ENCODE measurements at regions not wholly inside any gene's neighbourhood (a gene's known extent, or its start where the extent isn't known, plus 50 kb on each side); places are given as distances from the start of the nearest gene placed in this dataset.

DNA sequence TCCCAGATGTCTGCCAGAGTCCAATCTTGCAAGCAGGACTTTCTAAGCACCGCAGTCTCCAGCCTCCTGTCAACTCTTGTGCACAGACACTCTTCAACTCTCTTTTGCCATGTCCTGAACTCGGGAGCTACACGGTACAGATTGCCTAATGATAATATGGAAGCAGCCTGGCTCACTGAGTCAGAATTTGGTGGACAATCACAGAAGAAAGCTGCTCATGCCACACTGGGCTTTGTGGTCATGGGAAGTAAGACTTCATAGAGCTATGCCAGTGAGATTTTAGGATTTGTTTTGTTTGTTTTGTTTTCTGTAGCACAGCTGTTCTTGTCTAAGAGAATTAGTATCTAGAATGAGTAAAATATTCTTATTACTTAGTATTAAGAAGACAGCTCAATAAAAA, 144.1 kb upstream of the PRSS58 start:
- Mint-ChIP-seq H3K36me3 (ENCODE audit: low read depth) (no peaks in the 10 kb centered on the region), H3K27ac (no peak overlapping the region), H3K4me1 (no peaks in the 10 kb centered on the region), H3K9me3 (no peaks in the 10 kb centered on the region), H3K4me3 (no peak overlapping the region), H3K27me3 (peaks cover 10% of the 10 kb centered on the region)
- ATAC-seq (replicated peaks), result no peak

- Mint-ChIP-seq H3K4me1 (no peaks in the 10 kb centered on the region), H3K9me3 (no peaks in the 10 kb centered on the region), H3K27ac (no peak overlapping the region), H3K36me3 (ENCODE audit: low read depth) (no peaks in the 10 kb centered on the region), H3K27me3 (peaks cover 10% of the 10 kb centered on the region), H3K4me3 (no peak overlapping the region)
- peak; percentile 26 for ATAC-seq (replicated peaks)
Measured at GRCh38 chr7:142400042-142400533, 142.2 kb upstream of the PRSS58 start.

GRCh38 chr7:142391191-142391992, 133.5 kb upstream of the PRSS58 start:
- H3K36me3 Mint-ChIP-seq (ENCODE audit: low read depth), result no peaks in the 10 kb centered on the region
- no peaks in the 10 kb centered on the region for H3K4me1 Mint-ChIP-seq
- peak; percentile 60 for ATAC-seq (replicated peaks)
- H3K27ac Mint-ChIP-seq, result no peak overlapping the region
- H3K27me3 Mint-ChIP-seq, result no peaks in the 10 kb centered on the region
- H3K4me3 Mint-ChIP-seq, result peak overlapping the region; percentile 17
- H3K9me3 Mint-ChIP-seq, result no peaks in the 10 kb centered on the region

DNA sequence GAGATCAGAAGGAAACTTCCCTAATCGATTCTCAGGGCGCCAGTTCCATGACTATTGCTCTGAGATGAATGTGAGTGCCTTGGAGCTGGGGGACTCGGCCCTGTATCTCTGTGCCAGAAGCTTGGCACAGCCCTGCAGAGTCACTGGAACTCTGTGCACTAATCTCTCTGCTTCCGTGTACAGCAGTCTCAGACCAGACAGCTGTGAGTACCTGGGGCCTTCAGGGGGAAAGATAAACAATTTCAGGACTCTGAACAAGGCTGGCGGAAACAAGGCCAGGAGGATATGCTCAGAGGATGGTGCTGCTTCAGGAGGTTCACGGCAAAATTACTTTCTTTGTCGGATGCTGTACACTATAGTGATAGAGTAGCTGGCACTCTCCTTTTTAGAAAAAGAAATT, 131.7 kb upstream of the PRSS58 start:
- Mint-ChIP-seq H3K4me1 (peaks cover 10% of the 10 kb centered on the region), H3K4me3 (no peak overlapping the region), H3K27me3 (no peaks in the 10 kb centered on the region), H3K36me3 (ENCODE audit: low read depth) (no peaks in the 10 kb centered on the region), H3K27ac (no peak overlapping the region), H3K9me3 (no peaks in the 10 kb centered on the region)
- no peak for ATAC-seq (replicated peaks)

DNA sequence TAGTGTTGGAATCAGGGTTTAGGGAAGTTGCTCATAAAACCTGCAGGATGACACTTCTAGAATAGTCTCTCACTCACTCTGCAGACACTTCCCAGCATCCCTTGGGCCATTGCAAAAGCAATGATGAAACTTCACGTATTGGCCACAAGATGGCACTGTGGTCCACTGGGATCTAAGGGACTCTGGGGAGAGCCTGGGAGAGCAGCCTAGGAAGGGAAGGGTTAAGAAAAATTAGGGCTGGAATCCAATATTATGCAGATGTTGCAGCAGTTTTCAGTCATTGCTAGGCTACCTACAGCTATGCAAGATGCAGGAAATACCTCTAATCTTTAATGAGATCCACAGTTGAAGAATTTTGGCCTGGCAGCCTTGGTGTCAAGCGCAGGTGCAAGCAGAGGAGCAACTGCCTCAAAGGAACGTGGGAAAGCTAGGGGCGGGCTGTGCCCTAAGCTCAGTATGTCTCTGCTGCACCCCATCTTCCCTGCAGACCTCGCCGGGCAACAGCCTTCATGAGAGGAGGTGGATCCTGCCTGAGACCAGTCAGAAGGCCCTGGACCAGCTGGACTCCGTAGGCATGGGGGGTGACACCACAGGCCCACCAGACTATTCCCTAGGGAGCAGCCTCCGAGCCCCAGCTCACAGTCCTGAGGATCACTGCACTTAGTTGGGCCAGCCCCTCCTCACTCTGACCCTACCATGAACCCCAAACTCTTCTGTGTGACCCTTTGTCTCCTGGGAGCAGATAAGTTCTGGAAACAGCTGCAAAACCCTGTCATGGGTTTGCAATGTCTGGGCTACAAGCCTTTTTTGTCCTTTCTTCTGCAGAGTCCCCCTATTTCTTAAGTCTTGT, 127.9 kb upstream of the PRSS58 start:
- Mint-ChIP-seq H3K4me1 (peaks cover 14% of the 10 kb centered on the region), H3K27me3 (no peaks in the 10 kb centered on the region), H3K4me3 (peak overlapping the region; percentile 78), H3K27ac (peak overlapping the region; percentile 89), H3K9me3 (no peaks in the 10 kb centered on the region), H3K36me3 (ENCODE audit: low read depth) (no peaks in the 10 kb centered on the region)
- ATAC-seq (replicated peaks), result peak; percentile 61

DNA sequence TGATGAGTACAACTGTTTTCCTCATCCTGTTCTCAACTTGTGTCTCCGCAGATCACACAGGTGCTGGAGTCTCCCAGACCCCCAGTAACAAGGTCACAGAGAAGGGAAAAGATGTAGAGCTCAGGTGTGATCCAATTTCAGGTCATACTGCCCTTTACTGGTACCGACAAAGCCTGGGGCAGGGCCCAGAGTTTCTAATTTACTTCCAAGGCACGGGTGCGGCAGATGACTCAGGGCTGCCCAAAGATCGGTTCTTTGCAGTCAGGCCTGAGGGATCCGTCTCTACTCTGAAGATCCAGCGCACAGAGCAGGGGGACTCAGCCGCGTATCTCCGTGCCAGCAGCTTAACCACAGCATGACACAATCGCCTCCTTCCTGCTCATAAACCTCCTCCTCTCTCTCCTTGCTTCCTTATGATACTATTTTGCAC, 126.7 kb upstream of the PRSS58 start:
- no peaks in the 10 kb centered on the region for H3K36me3 Mint-ChIP-seq (ENCODE audit: low read depth)
- H3K4me1 Mint-ChIP-seq, result peaks cover 14% of the 10 kb centered on the region
- H3K27me3 Mint-ChIP-seq, result no peaks in the 10 kb centered on the region
- peak overlapping the region; percentile 89 for H3K27ac Mint-ChIP-seq
- H3K9me3 Mint-ChIP-seq, result no peaks in the 10 kb centered on the region
- peak; percentile 84 for ATAC-seq (replicated peaks)
- peak overlapping the region; percentile 78 for H3K4me3 Mint-ChIP-seq

DNA sequence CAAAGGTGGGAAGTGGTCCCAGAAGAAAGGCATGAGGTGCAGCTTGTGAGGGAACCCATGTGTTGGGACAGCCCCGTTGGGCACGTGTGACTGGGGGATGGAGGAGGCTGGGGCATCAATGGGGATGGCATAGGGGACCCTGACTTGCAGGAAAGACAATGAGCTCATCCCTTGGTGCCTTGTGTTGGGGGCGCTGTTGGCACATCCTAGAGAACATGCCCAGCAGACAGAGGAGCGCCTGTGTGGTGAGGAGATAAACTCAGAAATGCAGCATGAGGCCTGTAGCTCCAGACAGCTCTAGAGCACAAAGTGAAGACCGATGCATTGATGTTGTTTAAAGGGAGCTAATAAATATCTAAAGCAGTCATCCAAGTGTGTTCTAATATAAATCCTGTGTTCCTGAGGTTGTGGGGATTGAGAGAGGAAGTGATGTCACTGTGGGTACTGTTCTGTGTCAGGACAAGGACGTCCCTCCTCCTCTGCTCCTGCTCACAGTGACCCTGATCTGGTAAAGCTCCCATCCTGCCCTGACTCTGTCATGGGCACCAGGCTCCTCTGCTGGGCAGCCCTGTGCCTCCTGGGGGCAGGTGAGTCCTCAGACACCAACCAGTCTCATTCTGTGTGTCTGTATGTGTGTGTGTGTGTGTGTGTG, 126.1 kb upstream of the PRSS58 start:
- H3K27ac Mint-ChIP-seq, result peak overlapping the region; percentile 89
- peak; percentile 79 for ATAC-seq (replicated peaks)

DNA sequence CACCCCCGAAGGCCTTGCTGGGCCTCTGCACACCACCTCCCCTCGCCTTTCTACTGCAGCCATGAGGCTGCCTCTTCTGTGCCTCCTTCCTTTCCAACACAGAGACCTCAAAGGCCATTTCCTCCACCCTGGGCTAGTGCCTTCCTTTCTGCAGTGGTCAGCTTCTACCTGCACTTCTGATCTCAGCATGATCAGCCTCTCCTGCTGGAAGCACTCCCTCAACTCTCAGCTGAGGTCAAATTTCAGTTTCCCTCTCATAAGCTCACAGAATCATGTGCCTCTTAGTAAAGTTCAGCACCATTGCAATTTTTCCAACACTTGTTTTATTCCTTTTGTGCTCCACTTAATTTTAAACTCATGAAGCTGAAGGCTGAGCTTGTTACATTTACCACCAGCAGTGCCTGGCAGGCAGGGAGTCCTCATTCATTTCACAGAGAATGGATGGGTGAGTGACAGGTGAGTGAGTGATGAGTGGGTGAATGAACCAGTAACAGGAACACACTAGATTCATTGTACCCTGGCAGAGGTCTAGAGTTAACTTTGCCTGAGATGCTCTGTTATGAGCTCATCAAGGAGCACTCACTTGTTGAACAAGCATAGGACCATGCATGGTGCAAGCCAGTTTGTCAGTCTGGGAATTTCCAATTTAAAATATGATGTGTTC, 124.0 kb upstream of the PRSS58 start:
- H3K9me3 Mint-ChIP-seq, result no peaks in the 10 kb centered on the region
- H3K27me3 Mint-ChIP-seq, result no peaks in the 10 kb centered on the region
- peaks cover 14% of the 10 kb centered on the region for H3K4me1 Mint-ChIP-seq
- H3K4me3 Mint-ChIP-seq, result no peak overlapping the region
- peak overlapping the region; percentile 15 for H3K27ac Mint-ChIP-seq
- no peak for ATAC-seq (replicated peaks)
- no peaks in the 10 kb centered on the region for H3K36me3 Mint-ChIP-seq (ENCODE audit: low read depth)

More for the DNA sequence above, 126.1 kb upstream of the PRSS58 start:
- no peaks in the 10 kb centered on the region for H3K27me3 Mint-ChIP-seq
- peaks cover 14% of the 10 kb centered on the region for H3K4me1 Mint-ChIP-seq
- no peaks in the 10 kb centered on the region for H3K9me3 Mint-ChIP-seq
- H3K4me3 Mint-ChIP-seq, result peak overlapping the region; percentile 78
- H3K36me3 Mint-ChIP-seq (ENCODE audit: low read depth), result no peaks in the 10 kb centered on the region

DNA sequence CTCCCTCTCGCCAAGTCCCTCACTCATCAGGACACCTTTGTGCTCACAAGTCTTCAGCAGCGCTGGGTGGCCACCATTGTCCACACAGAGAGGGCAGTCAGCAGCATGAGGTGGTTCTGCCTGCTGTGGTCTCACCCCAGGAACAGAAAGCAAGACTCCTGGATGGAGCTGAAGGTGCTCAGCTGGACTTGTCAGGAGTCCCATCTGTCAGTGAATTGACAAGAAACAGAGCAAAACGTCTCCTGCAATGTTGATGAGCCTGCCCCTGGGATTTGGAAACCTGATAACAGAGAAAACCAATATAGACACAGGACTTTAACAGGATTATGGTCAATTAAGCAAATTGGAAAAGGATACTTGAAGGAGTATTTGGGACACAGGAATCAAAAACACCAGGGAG, 122.2 kb upstream of the PRSS58 start:
- Mint-ChIP-seq H3K4me1 (peaks cover 10% of the 10 kb centered on the region), H3K27ac (no peak overlapping the region)
- ATAC-seq (replicated peaks), result no peak

GRCh38 chr7:142379201-142379885, 121.5 kb upstream of the PRSS58 start:
- H3K36me3 Mint-ChIP-seq (ENCODE audit: low read depth), result no peaks in the 10 kb centered on the region
- ATAC-seq (replicated peaks), result no peak
- H3K27me3 Mint-ChIP-seq, result no peaks in the 10 kb centered on the region
- H3K4me1 Mint-ChIP-seq, result peaks cover 4% of the 10 kb centered on the region
- no peaks in the 10 kb centered on the region for H3K9me3 Mint-ChIP-seq
- H3K27ac Mint-ChIP-seq, result no peak overlapping the region
- H3K4me3 Mint-ChIP-seq, result no peak overlapping the region

More for the DNA sequence above, 122.2 kb upstream of the PRSS58 start:
- no peak overlapping the region for H3K4me3 Mint-ChIP-seq
- H3K36me3 Mint-ChIP-seq (ENCODE audit: low read depth), result no peaks in the 10 kb centered on the region
- no peaks in the 10 kb centered on the region for H3K27me3 Mint-ChIP-seq
- H3K9me3 Mint-ChIP-seq, result no peaks in the 10 kb centered on the region

DNA sequence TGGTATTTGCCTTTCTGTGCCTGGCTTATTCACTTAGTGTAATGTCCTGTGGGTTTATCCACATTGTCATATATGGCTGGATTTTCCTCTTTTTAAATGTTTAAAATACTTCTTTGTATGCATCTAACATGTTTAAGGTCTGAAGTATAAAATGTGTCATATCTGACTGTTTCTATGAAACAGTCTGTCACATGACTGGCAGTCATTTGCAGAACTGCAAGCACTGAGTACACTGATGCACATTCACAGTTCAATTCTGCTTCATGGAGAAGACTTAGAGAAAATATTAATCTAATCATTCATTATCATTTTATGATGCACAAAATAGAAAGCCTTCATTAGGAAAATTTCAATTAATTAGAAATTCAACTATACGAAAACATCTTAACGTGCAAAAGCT, 119.7 kb upstream of the PRSS58 start:
- Mint-ChIP-seq H3K4me3 (no peak overlapping the region), H3K36me3 (ENCODE audit: low read depth) (no peaks in the 10 kb centered on the region), H3K4me1 (no peaks in the 10 kb centered on the region), H3K9me3 (no peaks in the 10 kb centered on the region), H3K27me3 (no peaks in the 10 kb centered on the region), H3K27ac (no peak overlapping the region)
- no peak for ATAC-seq (replicated peaks)

DNA sequence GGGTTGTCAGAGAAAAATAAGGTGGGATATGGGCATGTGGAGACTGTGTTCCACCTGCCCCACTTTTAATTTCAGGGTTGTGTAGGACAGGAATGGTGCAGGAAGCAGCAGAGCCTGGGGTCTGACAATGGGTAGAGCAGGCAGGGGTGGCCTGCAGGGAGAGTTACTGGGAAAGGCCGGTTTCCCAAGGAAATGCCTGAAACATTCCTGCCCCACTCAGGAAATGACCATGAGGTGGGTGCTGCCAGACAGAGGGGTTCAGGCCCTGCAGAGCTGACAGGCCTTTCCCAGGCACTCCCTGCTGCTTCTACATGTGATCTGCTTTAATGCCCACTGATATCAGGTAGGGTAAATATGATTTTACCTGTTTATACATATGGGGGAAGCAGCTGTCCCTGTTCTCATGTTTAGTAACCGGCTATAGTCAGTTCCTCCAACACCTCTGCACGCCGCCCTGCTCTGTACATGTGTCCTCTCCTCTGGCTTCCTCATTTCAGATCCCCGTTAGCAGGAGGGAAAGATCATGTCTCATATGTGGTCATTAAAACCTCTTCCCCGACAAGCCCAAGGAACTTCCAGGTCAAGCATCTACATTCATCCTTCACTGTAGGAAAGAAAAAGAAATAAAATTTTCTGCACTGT, 118.6 kb upstream of the PRSS58 start:
- Mint-ChIP-seq H3K4me3 (no peak overlapping the region), H3K27ac (no peak overlapping the region), H3K9me3 (no peaks in the 10 kb centered on the region), H3K36me3 (ENCODE audit: low read depth) (no peaks in the 10 kb centered on the region), H3K4me1 (no peaks in the 10 kb centered on the region), H3K27me3 (no peaks in the 10 kb centered on the region)
- ATAC-seq (replicated peaks), result peak; percentile 2

DNA sequence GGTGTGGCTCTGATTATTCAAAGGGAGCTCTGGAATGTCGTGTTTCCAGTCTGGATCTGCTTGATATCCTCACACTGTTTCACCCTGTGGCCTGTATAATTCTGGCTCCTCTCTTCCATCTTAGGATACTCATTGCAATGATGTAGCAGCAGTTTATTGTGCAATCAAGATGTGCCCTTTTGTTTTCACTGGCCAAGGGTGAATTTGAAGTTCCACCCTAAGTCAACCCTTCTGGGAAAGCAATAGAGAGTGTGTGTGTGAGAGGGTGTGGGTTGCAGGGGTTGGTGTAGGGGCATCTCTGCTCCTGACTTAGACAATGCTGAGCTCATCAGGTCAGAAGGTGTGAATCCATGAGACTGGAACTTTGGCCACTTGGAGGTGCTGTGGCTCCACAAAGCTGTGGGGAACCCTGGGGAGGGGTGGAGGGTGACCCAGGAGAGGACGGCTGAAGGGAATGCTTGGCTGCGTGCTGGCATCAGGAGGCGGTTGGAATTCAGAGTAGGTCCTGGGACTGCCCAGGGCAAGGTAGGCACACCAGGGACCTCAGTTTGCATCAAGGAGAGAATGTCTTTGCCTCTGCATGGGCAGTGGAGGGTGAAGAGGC, 118.0 kb upstream of the PRSS58 start:
- Mint-ChIP-seq H3K9me3 (no peaks in the 10 kb centered on the region), H3K36me3 (ENCODE audit: low read depth) (no peaks in the 10 kb centered on the region), H3K27ac (no peak overlapping the region), H3K4me3 (no peak overlapping the region), H3K4me1 (no peaks in the 10 kb centered on the region), H3K27me3 (no peaks in the 10 kb centered on the region)
- ATAC-seq (replicated peaks), result peak; percentile 59
